Kidney glomerular epithelial cell (primary cell): ENCODE measurements at regions not wholly inside any gene's neighbourhood (a gene's known extent, or its start where the extent isn't known, plus 50 kb on each side); places are given as distances from the start of the nearest gene placed in this dataset.
"Not testable (repeated sequence)": the region's sequence is repeated elsewhere in the genome, so short reads cannot be mapped to it uniquely, and the experiment has no call there.

Source experiments
- DNase-seq: peaks from one replicate; lab custom pipeline; 2025; lab: John Stamatoyannopoulos, UW

GRCh38 chr19:21668072-21668773, 99.2 kb downstream of the ZNF100 start:
- DNase-seq, result not testable (repeated sequence)

- DNase-seq, result no peak
Observed at GRCh38 chr19:21655540-21656126, 111.7 kb downstream of the ZNF100 start.

GRCh38 chr19:21651478-21651877, 115.9 kb downstream of the ZNF100 start:
- not testable (repeated sequence) for DNase-seq

GRCh38 chr19:21638776-21639175, 128.6 kb downstream of the ZNF100 start:
- no peak for DNase-seq

GRCh38 chr19:21626924-21627697, 121.7 kb downstream of the ZNF429 start:
- no peak for DNase-seq

GRCh38 chr19:21626091-21626490, 120.7 kb downstream of the ZNF429 start:
- no peak for DNase-seq

GRCh38 chr19:21622920-21623319, 117.5 kb downstream of the ZNF429 start:
- DNase-seq, result no peak

GRCh38 chr19:21621671-21622070, 116.3 kb downstream of the ZNF429 start:
- DNase-seq, result no peak

- no peak for DNase-seq
Observed at GRCh38 chr19:21617740-21618339, 112.4 kb downstream of the ZNF429 start.

- DNase-seq, result not testable (repeated sequence)
Observed at GRCh38 chr19:21614776-21615175, 109.4 kb downstream of the ZNF429 start.

GRCh38 chr19:21613201-21613600, 107.8 kb downstream of the ZNF429 start:
- not testable (repeated sequence) for DNase-seq

GRCh38 chr19:21612403-21612872, 107.0 kb downstream of the ZNF429 start:
- no peak for DNase-seq

- DNase-seq, result peak; percentile 53
Observed at GRCh38 chr19:21611659-21612402, 106.4 kb downstream of the ZNF429 start.

- DNase-seq, result no peak
Observed at GRCh38 chr19:21610787-21611186, 105.4 kb downstream of the ZNF429 start.

GRCh38 chr19:21610341-21610740, 104.9 kb downstream of the ZNF429 start:
- no peak for DNase-seq

GRCh38 chr19:21608571-21608970, 103.2 kb downstream of the ZNF429 start:
- DNase-seq, result no peak

- DNase-seq, result no peak
Observed at GRCh38 chr19:21607449-21607848, 102.0 kb downstream of the ZNF429 start.

- not testable (repeated sequence) for DNase-seq
Observed at GRCh38 chr19:21607011-21607410, 101.6 kb downstream of the ZNF429 start.

GRCh38 chr19:21606326-21606725, 100.9 kb downstream of the ZNF429 start:
- not testable (repeated sequence) for DNase-seq

GRCh38 chr19:21604951-21605476, 99.6 kb downstream of the ZNF429 start:
- DNase-seq, result peak; percentile 28
